HG03521 (cell line): ENCODE measurements at regions not wholly inside any gene's neighbourhood (a gene's known extent, or its start where the extent isn't known, plus 50 kb on each side); places are given as distances from the start of the nearest gene placed in this dataset.

Source experiments
- ATAC-seq: cut with Tn5 transposase; IDR thresholded peaks from one replicate; pipeline ENCODE4 v1.9.1; 2021; ENCODE audit warnings: mild to moderate bottlenecking, moderate library complexity; ENCODE audit not compliant: unreplicated experiment

DNA sequence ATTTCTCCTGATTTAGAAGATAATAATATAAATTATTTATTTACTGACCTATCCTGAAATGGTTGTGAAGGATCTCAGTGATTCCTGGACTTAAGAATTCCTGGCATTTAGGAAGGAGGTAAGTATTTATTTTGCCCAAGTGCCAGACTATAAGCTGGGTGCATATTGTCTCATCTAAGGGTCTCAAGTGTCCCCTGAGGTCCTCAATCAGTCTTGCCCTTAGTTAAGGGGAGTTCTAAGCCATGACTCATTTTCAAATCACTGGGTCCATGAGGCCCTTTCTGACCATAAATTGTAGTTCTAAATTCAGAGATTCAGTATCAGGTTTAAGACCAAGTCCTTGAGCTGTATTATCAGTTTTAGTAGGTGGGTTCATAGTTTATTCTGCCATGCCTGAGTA lies 251.6 kb upstream of the MEOX2 start:
- no peak for ATAC-seq

DNA sequence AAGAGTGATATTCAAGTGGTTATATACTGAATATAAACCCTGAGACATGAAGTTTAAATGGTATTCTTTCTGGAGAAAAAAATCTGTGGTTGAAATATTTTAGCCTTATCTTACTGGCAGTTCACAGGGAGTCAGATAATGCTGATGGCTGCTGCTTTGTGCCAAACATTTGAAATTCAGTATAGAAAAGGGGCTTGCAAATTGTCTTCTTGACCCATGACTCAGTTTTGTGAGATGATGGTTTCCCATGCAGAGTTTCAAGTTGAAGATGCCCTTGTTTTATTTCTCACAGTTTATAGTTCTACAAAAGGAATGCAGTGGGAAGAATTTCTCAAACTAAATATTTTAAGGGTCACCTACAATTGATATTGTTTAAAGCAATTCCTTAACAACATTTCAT lies 251.1 kb upstream of the MEOX2 start:
- ATAC-seq = no peak

DNA sequence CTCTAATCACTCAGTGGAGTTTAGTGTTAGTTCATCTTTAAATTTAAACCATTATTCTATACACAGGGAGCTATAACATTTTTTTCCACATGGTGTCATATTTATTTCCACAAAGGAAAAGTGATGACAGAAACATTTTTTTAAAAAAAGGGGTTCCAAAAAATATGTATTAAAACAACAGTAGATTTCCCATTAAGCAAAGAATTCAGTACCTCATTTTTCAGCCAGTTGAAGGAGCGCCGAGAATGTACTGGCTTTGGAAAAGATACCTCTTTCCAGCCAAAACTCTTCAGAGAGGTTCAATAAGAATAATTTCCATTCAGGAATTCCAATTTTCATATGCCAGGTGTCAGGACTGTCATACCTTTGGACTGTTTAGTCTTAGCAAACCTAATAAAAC lies 250.5 kb upstream of the MEOX2 start:
- ATAC-seq = no peak

DNA sequence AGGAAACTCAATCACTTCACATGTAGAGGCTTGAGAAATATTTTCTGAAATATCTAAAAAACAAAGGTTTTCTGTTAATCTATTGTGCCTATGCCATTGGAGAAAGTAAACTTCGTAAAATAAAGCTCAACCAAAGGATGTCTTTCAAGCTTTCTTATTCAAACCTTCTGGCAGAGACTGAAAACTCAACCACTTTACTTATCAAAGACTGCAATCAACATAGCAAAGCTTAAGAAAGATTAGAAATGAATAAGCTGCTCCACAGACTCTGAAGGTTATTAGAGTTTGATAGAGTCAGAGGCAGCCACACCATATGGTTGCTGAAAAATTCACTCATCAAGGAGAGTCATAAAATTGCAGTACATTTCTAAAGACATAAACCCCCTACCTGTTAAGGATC lies 245.8 kb upstream of the MEOX2 start:
- ATAC-seq = no peak

DNA sequence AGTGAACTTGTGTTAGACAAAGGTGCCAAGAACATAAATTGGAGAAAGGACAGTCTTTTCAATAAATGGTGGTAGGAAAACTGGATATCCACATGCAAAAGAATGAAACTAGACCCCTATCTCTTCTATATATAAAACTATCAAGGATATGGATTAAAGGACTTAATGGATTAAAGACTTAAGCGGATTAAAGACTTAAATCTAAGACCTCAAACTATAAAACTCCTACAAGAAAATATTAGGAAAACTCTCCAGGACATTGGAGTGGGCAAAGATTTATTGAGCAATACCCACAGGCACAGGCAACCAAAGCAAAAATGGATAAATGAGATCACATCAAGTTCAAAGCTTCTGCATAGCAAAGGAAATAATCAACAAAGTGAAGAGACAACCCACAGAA lies 242.9 kb upstream of the MEOX2 start:
- ATAC-seq = no peak

DNA sequence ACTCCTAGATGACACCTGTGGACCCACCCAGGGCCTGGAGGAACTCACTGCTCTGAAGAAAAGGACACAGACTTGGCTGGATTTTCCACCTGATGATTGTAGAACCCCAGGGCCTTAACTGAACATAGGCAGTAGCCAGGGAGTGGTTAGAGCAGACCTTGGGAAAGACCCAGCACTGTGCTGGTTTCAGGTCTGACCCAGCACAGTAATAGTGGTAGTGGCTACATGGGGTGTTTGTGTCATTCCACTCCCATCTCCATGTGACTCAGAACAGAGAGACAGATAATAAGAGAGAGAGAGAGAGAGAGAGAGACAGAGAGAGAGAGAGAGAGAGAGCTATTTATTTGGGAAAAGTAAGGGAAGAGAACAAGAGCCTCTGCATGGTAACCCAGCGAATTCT lies 239.1 kb upstream of the MEOX2 start:
- ATAC-seq = no peak

DNA sequence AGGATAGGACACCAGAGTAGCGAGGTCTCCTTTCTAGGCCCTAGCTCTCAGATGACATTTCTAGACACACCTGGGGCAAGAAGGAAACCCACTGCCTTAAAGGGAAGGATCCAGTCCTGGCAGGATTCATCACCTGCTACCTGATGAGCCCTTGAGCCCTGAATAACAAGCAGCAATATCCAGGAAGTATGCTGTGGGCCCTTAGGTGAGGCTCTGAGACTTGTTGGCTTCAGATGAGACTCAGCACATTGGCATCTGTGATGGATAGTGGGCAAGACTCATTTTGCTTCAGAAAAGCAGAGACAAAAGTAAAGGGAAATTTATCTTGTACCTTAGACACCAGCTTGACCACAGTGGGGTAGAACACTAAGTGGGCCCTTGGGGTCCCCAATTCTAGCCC lies 238.4 kb upstream of the MEOX2 start:
- no peak for ATAC-seq

DNA sequence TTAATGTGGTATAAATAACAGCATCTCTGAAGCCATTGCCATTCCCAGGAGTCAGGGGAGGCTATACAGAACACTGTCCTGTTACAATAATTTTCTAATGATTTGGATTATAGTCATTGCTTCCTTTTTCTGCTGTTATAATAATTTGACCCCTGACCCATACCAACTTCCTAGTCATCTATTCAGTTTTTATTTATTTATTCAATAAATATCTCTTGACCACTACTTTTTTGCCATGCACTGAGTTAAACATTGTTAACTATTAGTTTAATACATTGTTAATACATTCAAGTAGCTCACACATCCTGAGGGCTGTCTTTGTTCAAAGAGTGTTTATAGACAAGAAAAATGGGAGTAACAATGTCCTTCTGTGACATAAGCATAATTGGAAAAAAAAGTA lies 235.5 kb upstream of the MEOX2 start:
- ATAC-seq = no peak

DNA sequence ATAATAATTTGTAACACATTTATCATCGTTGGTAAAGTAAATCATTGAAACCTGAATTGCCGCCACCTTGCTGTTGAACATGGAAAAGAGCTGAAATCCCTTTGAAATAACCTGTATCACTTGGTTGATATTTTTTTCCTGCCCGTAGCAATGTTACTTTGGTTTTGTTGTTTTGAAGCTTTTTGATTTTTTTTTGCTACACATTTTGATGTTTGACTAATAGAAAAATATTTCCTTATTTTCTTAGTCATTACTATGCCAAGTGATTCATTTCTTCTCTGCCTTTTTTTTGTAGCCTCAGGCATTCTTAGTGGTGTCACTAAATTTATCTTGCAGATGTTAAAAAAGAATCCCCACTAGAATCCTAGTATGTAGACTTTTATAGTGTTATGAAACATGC lies 235.1 kb upstream of the MEOX2 start:
- no peak for ATAC-seq

DNA sequence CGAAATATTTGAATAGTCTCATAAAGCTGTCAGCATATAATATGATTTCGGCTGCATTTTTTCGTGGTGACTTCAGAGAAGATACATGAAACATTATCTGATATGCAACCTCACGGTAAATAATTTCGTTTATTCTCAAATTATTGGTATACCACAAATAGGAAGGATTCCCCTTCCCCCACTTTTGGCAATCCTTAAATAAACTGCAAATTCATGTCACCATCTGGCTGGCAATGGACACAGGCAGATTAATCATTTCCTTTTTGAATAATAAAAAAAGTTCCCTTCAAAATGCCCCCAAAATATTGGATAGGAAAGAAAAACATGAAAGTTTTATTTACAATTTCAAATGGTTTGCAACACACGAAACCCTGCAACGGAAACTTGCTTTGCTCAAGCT lies 234.5 kb upstream of the MEOX2 start:
- ATAC-seq = no peak

DNA sequence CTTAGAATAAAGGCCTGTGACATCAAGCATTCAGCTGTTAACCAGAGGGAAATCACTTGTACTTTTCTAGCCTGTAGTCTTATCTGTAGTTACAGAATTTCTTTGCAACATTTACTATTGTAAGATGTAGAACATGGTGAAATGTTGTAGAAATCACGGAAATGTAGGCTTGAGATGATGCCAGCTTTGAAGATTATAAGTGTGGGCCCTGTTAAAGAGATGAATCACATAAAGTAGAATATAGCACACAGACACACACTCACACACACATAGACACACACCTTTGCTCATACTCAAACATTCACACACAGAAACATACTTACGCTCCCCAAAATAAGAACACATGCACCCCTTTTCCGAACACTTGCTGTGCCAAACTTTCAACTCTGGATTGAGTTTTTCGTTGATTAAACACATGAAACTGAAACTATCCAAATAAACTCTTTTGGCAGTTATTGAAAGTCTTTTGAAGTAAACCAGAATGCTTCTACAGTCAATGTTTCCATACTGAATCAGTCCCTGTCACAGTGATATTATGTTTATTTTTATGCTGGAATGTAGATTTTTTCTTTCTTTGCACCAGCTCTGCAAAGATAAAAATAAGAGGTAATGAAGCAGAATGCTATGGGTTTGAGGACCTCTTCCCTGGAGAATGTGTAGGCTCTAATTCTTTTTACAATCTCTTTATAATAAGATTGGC lies 230.3 kb upstream of the MEOX2 start:
- no peak for ATAC-seq

DNA sequence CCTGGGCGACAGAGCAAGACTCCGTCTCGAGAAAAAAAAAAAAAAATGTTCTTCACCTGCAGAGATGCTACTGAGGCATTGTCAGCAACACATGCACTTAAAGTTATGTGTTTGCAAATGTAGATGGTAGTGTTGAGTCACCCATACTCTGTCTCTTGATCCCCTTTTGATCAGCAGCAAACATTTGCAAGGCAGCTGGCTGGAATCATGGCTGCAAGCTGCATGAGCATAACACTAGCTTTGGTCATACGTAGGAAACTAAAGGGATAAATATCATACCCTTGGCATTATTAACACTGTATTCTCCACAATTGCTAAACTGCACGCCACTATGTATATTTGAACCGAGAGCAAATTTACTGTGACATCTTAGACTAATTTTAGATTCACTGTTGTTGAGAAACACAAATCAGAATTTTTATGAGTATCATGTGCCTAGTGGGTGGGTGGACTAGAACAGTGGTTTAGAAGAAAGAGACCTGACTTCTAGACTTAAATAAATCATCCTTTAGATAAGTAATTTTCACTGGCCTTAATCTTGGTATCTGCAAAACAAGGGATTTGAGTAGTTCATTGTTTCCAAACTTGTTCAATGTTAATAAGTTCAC lies 229.3 kb upstream of the MEOX2 start:
- no peak for ATAC-seq

DNA sequence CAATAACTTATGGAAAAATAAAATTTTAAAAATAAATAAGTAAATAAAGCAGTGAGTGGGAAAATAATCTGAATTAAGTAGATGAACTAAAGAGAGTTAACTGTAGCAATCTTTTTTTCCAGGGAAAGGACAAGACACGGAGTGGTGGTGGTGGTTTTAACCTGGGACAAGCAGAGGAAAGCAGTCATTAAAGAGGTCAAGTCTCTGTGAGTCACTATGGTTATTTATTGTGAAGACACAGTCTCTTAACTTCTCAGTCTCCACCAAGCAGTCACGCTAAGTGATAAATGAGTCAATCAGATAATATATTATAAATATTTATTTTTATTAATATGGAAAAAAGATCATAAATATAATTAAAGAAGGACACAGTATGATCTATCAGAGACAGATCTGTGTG lies 228.1 kb upstream of the MEOX2 start:
- no peak for ATAC-seq

DNA sequence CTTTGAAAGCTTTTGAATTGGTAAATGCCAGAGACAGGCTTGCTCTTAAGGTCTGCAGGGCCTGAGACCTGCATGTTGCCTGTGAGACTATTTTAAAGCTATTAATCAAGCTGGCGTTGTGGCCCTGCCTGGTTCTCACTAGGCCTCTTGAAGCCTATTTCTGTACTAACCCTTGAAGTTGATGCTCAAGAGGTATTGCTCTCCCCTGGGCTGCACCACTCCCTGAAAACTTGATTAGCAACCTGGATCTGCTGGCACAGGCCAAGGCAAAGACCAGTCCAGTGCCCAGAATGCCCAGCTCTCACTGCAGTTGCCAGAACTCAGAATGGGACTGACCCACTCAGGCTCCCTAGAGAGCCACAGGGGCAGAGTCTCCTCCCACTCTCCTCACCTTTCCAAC lies 220.0 kb upstream of the MEOX2 start:
- ATAC-seq = no peak

DNA sequence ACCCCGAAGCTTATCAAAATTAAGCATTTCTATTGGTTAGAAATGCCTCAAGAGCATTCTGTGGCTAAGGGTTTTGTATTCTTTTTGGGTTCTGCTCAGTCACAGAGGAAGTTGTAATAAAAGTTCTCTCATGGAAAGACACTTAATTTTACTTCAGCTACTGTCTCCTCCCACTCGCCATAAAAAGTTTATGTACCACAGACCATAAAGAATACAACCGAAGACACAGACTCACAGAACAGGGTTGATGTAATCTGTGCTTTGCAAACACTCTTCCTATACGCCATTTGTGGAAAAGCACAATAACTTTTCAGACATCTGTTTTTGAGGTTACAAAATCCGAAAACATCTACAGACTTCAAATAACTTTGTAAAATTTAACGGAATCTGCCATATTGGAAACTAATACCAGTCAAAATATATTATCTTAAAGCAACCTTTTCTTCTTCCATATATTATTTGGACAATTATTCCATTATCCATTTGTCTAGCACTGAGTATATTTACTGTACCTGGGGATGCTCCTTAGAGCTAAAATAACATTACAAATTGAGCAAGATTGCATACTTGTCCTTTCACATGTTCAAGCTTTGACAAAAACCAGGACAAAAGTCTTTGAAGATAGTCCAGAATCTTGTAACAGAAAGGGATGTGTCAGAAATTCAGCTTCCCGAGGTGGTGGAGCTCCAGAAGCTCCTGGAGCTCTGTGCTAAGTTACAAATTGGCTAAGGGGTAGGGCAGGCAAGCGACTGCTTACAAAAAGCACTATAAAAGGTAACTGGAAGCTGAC lies 219.0 kb upstream of the MEOX2 start:
- no peak for ATAC-seq

DNA sequence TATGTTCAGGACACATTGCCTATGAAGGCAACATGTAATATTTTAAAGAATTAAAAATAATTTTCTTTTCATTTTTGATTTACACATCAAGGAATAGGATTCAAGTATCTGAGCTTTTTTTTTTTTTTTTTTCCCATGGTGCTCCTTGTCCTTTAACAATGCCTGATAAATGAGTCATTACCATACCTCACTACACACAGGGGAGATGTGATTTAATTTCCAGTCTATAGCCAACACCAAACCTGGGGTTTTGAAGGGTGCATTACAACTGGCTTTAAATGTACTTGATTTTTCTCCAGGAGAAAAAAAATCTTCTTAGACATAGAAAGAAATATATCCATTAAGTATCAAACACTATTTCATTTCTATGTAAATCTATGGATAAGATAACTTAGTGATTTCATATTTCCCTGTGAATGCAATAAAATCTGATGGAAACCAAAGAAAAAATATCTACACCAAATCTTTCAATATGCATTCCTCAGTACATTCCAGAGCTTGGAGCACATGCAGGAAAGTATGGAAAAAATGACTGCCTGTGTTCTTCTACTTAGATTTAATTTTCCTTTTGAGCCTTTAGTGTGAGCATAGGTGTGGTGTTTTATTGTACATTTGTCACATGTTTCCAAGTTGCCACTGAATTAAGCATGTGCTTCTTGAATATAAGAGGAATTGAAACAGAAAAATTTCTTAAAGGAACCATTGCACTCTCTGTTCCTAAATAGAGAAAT lies 204.8 kb upstream of the MEOX2 start:
- ATAC-seq = no peak

DNA sequence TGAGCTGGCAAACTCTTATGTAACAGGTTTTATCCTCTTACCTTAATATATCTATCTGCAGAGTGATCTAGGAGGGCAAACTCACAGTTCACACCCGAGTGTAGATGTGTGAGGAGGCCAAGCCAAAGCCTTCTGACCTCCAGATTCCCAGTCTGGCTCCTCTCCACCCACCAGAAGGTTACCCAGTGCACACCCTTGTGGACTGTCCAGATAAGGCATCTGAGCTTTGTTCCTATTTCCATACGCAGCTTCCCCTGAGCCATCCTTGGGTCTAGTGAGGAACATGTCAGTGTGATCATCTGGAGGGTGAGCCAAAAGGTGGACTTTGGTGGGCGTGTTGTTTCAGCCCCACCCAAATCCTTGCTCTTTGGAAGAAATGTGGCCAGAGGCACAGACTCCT lies 203.0 kb upstream of the MEOX2 start:
- ATAC-seq = no peak

DNA sequence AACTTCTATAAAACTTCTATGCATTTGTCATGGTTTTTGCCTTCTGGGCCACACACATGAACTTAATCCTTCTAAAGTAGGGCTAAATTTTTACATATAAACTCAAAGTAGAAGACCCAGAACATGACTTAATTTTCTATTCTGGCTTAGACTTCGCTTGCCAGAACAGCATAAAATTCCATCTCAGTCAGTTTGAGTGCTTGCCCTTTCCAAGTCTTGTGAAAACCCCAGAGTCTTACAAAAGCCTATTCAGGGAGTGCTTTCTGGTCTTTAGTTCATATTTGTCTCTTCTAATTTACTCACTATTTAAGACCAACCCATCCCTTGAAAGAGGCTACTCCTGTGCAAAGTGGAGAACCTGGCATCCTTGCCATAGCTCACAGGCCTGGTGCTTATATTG lies 201.6 kb upstream of the MEOX2 start:
- ATAC-seq = no peak

DNA sequence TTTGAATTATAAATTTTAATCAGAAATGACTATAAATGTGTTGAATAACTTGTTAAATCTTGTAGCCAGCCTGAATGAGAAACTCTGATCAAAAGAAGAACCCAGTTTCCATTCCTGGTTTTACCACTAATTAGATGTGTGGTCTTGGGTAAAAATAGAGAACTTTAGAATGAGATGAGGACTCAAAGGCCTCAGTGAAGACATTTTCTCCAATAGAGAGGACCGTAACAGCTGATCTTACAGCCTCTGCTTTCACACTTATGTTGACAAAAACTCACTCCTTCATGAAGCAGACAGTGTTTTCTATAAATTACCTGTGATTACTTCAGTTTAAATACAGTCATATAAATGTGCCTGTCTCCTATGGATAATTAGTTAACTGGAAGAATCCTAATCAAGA lies 200.1 kb upstream of the MEOX2 start:
- no peak for ATAC-seq

DNA sequence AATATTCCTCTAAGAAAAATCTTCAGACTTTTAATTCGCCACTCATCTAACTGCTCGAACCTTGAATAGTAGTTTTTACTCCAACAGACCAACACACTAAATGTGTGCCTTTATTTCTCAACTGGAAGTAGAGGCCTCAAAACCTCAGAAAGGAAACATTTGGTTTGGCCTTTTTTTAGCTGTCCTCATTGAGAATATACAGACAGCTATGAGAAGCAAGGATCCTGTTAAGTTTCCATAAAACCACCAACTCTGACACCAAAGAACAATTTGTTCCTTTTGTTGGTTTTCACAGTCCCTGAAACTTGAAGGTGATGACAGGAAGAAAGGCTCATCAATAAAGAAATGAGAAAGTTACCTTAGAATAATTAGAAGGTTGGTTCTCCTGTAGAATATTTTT lies 199.2 kb upstream of the MEOX2 start:
- no peak for ATAC-seq

DNA sequence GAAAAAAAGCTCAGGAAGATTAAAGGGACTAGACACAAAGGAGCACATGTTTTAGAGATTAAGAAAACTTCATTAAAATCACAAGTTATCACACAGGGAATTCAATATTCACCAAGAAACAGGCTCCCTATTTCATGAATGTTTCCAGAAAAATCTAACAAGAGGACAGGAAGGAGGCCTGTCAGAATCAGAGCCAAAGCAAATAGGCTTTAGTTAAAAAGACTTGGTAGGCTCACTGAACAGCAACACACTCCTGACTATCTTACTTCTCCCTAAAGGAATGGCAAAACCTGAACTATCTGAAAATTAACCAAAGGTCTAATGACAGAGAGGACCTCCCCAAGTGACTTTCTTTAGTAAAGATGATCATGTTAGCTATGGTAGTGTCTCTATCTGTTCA lies 188.3 kb upstream of the MEOX2 start:
- ATAC-seq = no peak

DNA sequence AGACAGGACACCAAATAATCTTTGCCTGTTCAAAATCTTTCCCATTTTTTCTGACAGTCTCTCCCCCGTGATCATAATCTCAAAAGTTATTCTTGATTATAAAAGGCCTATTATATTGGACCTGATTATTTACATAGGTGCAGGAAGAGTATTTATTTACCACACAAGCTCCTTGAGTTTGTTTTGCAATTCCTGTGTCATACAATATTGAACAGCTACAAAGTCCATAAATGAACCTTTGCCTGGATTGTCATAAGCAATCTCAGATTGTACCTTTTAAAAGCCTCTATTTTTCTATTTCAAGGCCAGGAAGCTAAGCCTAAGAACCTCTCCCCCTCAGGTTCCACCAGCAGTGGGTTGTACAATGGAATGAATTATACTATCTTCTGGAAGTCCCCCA lies 183.9 kb upstream of the MEOX2 start:
- no peak for ATAC-seq
